ENCODE measurements at regions not wholly inside any gene's neighbourhood (a gene's known extent, or its start where the extent isn't known, plus 50 kb on each side); places are given as distances from the start of the nearest gene placed in this dataset.

- TF ChIP-seq CTCF (IDR thresholded peaks at IDR 0.05; ENCODE audit: low read depth, low read length) (no peak), EZH2phosphoT487 (IDR thresholded peaks at IDR 0.05; ENCODE audit: low read depth) (no peak)
Observed at GRCh38 chr6:164195942-164196281, 781.4 kb downstream of the QKI start.
